ENCODE measurements at regions not wholly inside any gene's neighbourhood (a gene's known extent, or its start where the extent isn't known, plus 50 kb on each side); places are given as distances from the start of the nearest gene placed in this dataset.

DNA sequence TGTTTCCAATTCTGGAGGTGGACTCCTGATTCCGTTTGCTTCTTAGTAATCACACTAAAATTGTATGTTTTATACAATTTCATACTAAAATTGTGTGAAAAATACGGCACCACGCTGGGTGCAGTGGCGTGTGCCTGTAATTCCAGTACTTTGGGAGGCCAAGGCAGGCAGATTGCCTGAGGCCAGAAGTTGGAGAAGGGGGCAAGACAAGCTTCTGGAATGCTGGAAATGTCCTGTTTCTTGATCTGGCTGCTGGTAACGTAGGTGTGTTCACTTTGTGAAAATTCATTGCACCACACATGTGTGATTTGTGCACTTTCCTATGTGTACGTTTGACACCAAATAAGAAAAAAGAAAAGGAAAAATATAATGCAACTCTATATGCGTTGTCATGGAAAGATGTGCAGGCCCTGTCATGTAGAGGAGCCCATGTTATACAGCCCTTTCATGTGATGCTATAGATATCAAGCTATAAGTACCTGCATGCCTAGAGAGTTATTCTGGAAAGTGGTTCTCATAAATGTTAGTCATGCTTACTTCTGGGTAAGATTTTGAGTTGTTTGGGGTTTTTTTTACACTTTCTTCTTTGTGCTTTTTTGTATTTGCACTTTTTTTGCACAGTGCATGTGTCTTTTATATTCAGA, 119.9 kb downstream of the TMEM174 start:
- Histone ChIP-seq H3K4me3 (no peak overlapping the region), H3K4me1 (ENCODE audit: low read depth) (no peaks in the 10 kb centered on the region), H3K36me3 (ENCODE audit: low read depth) (no peaks in the 10 kb centered on the region), H3K9me3 (no peaks in the 10 kb centered on the region)
- TF ChIP-seq, protein P1, sequence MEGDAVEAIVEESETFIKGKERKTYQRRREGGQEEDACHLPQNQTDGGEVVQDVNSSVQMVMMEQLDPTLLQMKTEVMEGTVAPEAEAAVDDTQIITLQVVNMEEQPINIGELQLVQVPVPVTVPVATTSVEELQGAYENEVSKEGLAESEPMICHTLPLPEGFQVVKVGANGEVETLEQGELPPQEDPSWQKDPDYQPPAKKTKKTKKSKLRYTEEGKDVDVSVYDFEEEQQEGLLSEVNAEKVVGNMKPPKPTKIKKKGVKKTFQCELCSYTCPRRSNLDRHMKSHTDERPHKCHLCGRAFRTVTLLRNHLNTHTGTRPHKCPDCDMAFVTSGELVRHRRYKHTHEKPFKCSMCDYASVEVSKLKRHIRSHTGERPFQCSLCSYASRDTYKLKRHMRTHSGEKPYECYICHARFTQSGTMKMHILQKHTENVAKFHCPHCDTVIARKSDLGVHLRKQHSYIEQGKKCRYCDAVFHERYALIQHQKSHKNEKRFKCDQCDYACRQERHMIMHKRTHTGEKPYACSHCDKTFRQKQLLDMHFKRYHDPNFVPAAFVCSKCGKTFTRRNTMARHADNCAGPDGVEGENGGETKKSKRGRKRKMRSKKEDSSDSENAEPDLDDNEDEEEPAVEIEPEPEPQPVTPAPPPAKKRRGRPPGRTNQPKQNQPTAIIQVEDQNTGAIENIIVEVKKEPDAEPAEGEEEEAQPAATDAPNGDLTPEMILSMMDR (IDR thresholded peaks at IDR 0.05) = no peak
- DNase-seq (no peak), ATAC-seq (no peak)
- intact Hi-C loops (cut with DNase I, micrococcal nuclease) = loop anchor here (10.0 kb wide), 2 partner anchors 78 to 162 kb away; no protein-coding TSS in a partner anchor

DNA sequence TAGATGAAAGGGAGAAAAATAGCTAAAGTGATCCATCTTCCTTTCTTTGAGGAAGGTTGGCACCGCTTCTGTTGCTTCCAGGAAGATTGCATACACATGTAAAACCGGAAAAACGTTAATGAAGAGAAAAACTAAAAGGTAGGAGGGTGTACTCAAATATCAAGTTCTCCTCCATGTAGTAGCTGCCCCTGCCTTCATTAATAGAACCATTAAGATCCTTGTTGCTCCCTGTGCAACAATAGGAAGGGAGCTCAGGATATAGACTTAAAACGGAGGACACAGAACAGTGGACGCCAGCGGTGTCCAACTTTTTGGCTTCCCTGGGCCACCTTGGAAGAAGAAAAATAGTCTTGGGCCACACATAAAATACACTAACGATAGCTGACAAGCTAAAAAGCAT, 118.9 kb downstream of the TMEM174 start:
- ATAC-seq (no peak), DNase-seq (no peak)
- Histone ChIP-seq H3K4me1 (ENCODE audit: low read depth) (no peaks in the 10 kb centered on the region), H3K9me3 (no peaks in the 10 kb centered on the region), H3K4me3 (no peak overlapping the region), H3K36me3 (ENCODE audit: low read depth) (no peaks in the 10 kb centered on the region)
- intact Hi-C loops (cut with DNase I, micrococcal nuclease) = loop anchor here (10.0 kb wide), 2 partner anchors 77 to 163 kb away; no protein-coding TSS in a partner anchor
- TF ChIP-seq, protein P1 (IDR thresholded peaks at IDR 0.05) = no peak

DNA sequence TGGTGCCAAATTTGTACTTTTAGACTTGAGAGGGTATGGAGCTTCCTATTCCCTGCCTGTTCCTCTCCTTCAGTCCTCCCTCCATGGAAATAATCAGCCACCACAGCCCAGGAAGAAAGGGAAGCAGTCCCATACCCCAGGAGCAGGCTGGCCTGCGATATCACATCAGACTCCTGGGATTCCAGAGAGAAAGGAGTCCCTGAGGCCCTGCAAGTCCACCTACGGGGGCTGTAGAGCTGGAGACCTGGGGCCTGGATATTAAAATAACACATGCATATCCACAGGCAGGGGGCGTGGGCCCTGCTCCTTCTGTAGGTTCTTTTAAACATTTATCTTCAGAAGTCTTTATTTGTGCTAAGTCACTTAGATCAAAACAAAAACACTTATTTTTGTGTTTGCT, 117.2 kb downstream of the TMEM174 start:
- TF ChIP-seq, protein P1 (IDR thresholded peaks at IDR 0.05) = no peak
- no peaks in the 10 kb centered on the region for H3K9me3 ChIP-seq
- ATAC-seq (no peak), DNase-seq (no peak)
- no peaks in the 10 kb centered on the region for H3K36me3 ChIP-seq (ENCODE audit: low read depth)
- H3K4me1 ChIP-seq (ENCODE audit: low read depth) = no peaks in the 10 kb centered on the region
- no peak overlapping the region for H3K4me3 ChIP-seq
- intact Hi-C loops (cut with DNase I, micrococcal nuclease) = loop anchor here (10.0 kb wide), 2 partner anchors 75 to 165 kb away; no protein-coding TSS in a partner anchor

DNA sequence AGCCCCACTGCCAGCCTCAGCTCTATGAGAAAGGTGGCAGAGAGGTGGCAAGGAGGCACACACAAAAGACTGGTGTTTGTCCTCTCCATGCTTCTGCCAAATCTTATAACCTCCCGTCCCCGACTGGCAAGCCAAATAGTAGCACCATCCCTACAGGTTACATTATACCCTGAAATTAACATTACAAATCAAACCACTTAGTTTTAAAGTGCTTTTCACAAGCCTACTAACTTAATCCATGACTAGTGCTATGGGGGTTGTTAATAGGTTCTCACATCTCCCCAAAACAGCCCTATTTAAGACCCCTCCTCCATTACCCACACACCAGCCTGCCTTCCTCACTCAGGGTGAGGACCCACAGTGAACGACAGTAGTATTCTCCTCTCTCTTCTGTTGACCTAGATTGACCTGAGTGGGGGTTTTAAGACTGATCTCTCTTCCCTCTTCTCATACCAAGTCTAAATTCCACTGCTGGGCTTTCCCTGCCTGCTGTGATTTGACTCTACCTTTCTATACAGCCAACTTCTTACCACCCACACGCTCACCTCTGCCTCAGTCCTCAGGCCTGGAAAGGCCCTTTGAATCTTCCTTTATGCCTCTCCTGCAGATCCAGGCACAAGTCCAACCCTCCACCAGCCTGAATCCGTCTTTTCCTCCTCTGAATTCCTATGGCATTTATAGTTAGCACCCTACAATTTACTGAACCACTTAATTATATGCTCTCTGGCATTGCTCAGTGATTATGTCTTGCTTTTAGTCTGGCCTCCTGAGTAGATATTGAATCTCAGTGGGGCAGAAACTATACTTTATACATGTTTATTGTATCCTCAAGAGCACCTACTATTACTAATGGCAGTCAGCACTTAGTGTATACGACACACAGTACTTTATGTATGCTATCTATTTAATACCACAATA, 116.1 kb downstream of the TMEM174 start:
- no peaks in the 10 kb centered on the region for H3K9me3 ChIP-seq
- H3K4me3 ChIP-seq = no peak overlapping the region
- ATAC-seq (no peak), DNase-seq (no peak)
- TF ChIP-seq, protein P1 (IDR thresholded peaks at IDR 0.05) = no peak
- no peaks in the 10 kb centered on the region for H3K36me3 ChIP-seq (ENCODE audit: low read depth)
- intact Hi-C loops (cut with DNase I, micrococcal nuclease) = no loop called here
- H3K4me1 ChIP-seq (ENCODE audit: low read depth) = no peaks in the 10 kb centered on the region

DNA sequence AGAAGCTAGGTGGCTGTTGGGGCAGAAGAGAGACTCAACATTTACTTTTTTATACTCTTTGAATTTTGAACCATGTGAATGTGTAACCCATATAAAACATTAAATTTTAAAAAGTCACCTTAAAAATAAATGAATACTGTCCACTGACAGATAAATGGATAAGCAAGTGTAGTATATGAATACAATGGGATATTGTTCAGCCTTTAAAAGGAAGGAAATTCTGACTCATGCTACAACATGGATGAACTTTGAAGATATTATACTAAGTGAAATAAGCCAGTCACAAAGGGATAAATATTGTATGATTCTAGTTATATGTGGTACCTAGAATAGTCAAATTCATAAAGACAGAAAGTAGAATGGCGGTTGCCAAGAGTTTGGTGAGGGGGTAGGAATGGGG, 113.9 kb downstream of the TMEM174 start:
- Histone ChIP-seq H3K9me3 (no peaks in the 10 kb centered on the region), H3K4me3 (no peak overlapping the region), H3K36me3 (ENCODE audit: low read depth) (no peaks in the 10 kb centered on the region), H3K4me1 (ENCODE audit: low read depth) (no peaks in the 10 kb centered on the region)
- TF ChIP-seq, protein P1 (IDR thresholded peaks at IDR 0.05) = no peak
- DNase-seq (no peak), ATAC-seq (no peak)
- intact Hi-C loops (cut with DNase I, micrococcal nuclease) = no loop called here
